ENCODE measurements at regions not wholly inside any gene's neighbourhood (a gene's known extent, or its start where the extent isn't known, plus 50 kb on each side); places are given as distances from the start of the nearest gene placed in this dataset.

DNA sequence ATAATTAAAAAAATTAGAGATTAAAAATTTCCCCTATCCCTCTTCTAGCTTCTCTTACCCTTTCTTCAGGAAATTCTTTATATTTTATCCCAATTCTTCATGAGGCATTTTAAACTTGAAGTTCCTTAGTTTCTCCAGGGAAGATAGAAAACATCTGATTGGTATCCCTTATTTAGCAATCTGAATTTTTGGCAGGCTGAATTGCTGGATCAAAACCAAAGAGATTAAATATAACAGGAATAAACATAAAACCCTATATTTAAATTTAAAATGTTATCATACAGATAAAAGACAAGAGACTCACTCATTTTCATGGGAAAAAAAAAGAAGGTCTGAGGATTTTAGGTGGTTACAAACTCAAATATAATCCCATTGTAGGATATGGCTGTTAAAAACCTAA, 204.2 kb downstream of the CHRM3 start:
- DNase-seq (ENCODE audit: low read depth in 4 of 4, low spot score in 2 of 4): no peak

DNA sequence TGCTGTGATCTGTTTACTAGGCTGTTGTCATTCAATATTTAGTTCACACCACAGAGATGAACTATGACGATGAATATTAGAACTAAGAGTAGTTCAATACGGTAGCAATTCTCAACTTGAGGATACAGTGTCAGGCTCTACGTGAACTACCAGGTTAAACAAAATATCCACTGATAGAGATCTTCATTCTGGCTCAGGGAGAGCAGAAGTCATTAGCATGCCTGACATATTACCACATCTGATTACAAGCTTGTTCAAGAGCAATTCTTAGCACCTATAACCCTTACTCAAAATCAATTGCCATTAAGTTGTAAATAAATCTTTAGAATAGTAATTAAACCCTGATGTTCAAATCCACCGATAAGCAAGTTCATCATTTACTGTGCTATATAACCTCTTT, 207.2 kb downstream of the CHRM3 start:
- DNase-seq (ENCODE audit: low read depth in 4 of 4, low spot score in 2 of 4): no peak

DNA sequence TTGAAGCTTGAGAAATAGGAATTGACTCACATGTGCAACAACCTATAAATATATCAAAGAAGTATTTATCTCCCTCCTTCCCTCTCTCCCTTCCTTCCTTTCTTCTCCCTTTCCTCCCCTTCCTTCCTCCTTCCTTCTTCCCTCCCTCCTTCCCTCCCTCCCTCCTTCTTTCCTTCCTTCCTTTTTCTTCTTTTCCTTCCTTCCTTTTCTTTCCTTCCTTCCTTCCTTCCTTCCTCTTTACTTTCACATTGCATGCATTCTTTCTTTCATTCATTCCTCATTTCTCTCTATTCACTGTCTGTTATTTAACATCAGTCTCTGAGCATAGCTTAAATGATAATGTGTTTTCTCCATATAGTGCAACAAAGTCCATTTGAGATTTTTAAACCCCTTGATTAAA, 214.2 kb downstream of the CHRM3 start:
- no peak for DNase-seq (ENCODE audit: low read depth in 4 of 4, low spot score in 2 of 4)

GRCh38 chr1:239601108-239601507, 214.7 kb downstream of the CHRM3 start:
- no peak for DNase-seq (ENCODE audit: low read depth in 4 of 4, low spot score in 2 of 4)

GRCh38 chr1:239603530-239603929, 217.2 kb downstream of the CHRM3 start:
- DNase-seq (ENCODE audit: low read depth in 4 of 4, low spot score in 2 of 4): no peak

GRCh38 chr1:239606850-239607400, 220.6 kb downstream of the CHRM3 start:
- DNase-seq (ENCODE audit: low read depth in 4 of 4, low spot score in 2 of 4): no peak

DNA sequence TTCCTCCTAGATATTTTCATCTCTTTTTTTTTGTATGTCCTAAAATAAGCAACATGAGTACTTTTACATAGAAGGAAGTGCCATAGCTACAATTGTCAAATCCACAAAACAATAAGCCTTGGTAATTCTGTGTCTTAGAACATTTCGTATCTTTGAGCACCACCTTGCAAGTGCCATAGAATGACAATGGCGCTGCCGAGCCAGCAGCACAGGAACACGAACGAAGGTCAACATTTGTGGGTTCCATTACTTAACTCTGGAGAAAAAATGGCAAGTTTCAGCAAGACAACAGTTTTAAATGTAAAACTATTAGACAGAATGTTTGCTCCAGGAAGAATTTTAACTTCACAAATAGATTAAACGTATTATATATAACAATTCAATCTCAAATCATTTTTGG, 222.1 kb downstream of the CHRM3 start:
- DNase-seq (ENCODE audit: low read depth in 4 of 4, low spot score in 2 of 4): no peak

- no peak for DNase-seq (ENCODE audit: low read depth in 4 of 4, low spot score in 2 of 4)
These were observed 226.0 kb downstream of the CHRM3 start for GRCh38 chr1:239612379-239612778.

- no peak for DNase-seq (ENCODE audit: low read depth in 4 of 4, low spot score in 2 of 4)
These were observed 230.3 kb downstream of the CHRM3 start for GRCh38 chr1:239616673-239617072.

DNA sequence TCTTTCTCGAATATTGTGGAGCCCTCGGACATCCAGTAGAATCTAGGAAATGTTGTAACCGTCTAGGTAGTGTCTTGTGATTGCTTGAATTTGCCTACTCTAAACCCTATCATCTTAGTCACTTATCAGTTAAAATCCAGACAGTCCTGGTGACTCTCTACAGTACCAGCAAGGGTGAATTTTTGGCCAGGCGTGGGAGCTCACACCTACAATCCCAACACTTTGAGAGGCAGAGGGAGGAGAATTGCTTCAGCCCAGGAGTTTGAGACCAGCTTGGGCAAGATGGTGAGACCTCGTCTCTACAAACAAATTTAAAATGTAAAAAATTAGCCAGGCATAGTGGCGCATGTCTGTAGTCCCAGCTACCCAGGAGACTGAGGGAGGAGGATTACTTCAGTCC, 230.9 kb downstream of the CHRM3 start:
- DNase-seq (ENCODE audit: low read depth in 4 of 4, low spot score in 2 of 4): no peak

- no peak for DNase-seq (ENCODE audit: low read depth in 4 of 4, low spot score in 2 of 4)
These were observed 231.4 kb downstream of the CHRM3 start for GRCh38 chr1:239617731-239618130.

DNA sequence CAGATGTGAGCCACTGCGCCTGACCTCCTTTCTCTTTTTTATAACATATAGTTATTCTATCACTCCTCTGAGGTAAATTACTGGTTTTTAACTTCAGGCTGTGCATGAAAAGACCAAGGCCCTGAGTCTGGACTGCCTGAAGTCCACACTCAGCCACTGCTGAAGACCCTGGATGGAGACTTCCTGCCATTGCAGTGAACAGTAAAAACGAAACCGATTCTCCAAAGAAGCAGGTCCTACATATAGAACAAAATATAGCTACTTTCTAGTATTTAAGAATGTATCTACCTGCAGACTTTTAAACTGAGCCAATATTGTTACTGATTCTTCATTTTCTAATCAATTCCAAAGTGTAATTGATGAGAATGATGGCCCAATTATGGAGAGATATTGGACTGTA, 232.8 kb downstream of the CHRM3 start:
- no peak for DNase-seq (ENCODE audit: low read depth in 4 of 4, low spot score in 2 of 4)

- DNase-seq (ENCODE audit: low read depth in 4 of 4, low spot score in 2 of 4): no peak
These were observed 244.4 kb downstream of the CHRM3 start for GRCh38 chr1:239630767-239631166.

- no peak for DNase-seq (ENCODE audit: low read depth in 4 of 4, low spot score in 2 of 4)
These were observed 247.1 kb downstream of the CHRM3 start for GRCh38 chr1:239633432-239633831.

DNA sequence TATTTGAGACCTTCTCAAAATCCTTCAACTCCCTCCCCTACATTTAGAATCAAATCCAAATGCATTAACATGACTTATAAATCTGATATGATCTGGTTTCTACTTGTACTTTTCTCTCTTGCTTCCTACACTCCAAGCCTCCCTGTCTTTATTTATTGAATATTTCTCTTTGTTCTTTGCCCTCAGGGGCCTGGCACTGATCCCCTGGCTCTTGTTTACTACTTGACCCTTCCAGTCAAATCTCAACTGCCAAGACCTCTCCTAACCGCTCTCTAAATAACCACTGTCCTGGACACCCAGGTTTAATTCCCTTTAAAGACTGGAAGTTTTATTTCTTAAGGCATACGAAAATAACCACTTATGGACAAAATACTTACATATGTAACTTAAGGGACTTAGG, 248.9 kb downstream of the CHRM3 start:
- DNase-seq (ENCODE audit: low read depth in 4 of 4, low spot score in 2 of 4): no peak

GRCh38 chr1:239636347-239636746, 250.0 kb downstream of the CHRM3 start:
- no peak for DNase-seq (ENCODE audit: low read depth in 4 of 4, low spot score in 2 of 4)

GRCh38 chr1:239644604-239645003, 258.2 kb downstream of the CHRM3 start:
- DNase-seq (ENCODE audit: low read depth in 4 of 4, low spot score in 2 of 4): no peak

DNA sequence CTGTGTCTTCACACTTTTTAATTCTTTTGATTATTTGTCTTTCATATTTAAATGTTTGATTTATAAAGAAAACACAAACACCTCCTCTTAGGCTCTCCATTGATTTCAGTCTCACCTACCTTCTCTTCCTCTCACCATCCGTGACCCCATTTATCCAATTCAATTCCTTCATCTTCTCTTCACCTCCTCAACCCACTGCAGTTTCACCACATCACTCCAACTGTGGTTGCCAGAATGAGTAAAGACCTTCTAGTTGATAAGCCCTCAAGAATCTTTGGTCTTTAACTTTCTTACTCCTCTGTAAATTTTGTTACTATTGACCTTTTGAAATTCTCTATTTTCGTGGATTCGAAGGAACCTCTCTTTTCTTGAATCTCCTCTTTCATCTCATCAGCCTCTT, 260.7 kb downstream of the CHRM3 start:
- no peak for DNase-seq (ENCODE audit: low read depth in 4 of 4, low spot score in 2 of 4)

DNA sequence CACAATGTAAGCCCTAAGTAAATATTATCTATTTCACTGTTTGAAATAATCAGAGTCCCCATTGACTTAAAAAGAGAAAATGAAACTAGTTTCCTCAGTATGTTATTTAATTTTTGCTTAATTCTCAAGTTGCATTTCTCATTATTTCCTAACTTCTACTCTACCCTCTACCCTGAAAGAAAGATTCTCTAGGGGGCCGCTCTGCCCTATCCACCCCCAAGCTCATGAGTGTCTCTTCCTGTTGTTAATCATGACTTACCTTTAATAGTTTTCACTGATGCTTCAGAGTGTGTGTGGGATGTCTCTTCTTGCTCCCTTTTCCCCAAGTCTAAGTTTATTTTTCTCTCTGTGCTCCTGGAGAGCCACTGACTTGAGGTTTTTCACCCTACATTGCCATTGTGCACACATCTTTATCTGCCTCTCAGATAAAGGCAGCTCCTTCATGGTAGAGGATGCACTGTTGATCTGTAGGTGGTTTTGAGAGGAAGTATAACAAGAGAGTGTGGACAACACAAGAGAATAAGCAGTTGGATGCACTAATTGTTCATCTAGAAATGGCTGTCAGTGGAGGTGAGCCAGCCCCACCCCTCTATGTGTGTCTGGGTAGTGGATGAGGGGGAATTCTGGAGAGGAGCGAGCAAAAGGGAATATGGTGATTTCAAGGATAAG, 261.7 kb downstream of the CHRM3 start:
- DNase-seq (ENCODE audit: low read depth in 4 of 4, low spot score in 2 of 4): no peak

DNA sequence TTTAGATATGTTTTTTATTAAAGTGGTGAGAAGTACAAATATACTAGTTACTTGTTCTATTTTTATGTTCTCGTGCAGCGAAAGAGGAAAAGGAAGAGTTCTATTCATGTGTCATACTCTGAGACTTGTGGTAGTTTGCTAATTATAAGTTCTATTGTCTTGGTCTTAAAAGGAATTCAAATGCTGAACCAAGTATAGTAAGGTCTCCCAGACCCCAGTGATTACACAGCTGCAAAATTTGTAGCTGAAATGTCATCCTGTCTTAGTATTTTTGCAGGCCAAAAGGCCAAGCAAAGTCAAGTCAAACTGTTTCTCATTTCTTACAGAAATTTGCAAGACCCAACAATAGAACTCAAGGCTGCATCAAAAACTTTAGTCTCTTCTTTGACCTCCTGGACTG, 268.7 kb downstream of the CHRM3 start:
- peak in 2 of 4 donors; percentile 4 to 11 for DNase-seq (ENCODE audit: low read depth in 4 of 4, low spot score in 2 of 4)

GRCh38 chr1:239657291-239657690, 270.9 kb downstream of the CHRM3 start:
- DNase-seq (ENCODE audit: low read depth in 4 of 4, low spot score in 2 of 4): no peak

DNA sequence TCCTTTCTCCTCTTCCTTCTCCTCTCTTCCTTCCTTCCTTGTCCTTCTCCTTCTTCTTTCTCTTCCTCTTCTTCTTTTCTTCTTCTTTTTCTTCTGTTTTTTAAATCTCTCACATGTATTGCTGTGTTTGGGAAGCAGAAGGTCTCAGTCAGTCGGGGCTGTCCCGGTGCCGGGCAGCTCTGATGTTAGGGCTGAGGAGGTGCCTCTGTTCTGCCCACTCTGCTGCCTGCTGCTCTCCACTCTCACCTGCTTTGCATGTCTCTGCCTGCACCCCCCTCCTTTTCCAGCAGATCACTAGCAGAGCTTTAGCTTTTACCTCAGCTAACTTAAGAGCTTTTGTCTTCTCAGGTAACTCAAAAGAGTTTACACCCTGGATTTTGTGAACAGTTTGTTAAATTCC, 276.6 kb downstream of the CHRM3 start:
- no peak for DNase-seq (ENCODE audit: low read depth in 4 of 4, low spot score in 2 of 4)

GRCh38 chr1:239672256-239672655, 285.9 kb downstream of the CHRM3 start:
- DNase-seq (ENCODE audit: low read depth in 4 of 4, low spot score in 2 of 4): no peak

Measured in left renal cortex interstitium (tissue), 4 donors.